ENCODE measurements at regions not wholly inside any gene's neighbourhood (a gene's known extent, or its start where the extent isn't known, plus 50 kb on each side); places are given as distances from the start of the nearest gene placed in this dataset.
"Not testable (repeated sequence)": the region's sequence is repeated elsewhere in the genome, so short reads cannot be mapped to it uniquely, and the experiment has no call there.

- no peak for DNase-seq (ENCODE audit: low read depth in 1 of 2, low spot score in 1 of 2)
Measured at GRCh38 chr15:54850101-54850500, 346.6 kb downstream of the RSL24D1 start.

DNA sequence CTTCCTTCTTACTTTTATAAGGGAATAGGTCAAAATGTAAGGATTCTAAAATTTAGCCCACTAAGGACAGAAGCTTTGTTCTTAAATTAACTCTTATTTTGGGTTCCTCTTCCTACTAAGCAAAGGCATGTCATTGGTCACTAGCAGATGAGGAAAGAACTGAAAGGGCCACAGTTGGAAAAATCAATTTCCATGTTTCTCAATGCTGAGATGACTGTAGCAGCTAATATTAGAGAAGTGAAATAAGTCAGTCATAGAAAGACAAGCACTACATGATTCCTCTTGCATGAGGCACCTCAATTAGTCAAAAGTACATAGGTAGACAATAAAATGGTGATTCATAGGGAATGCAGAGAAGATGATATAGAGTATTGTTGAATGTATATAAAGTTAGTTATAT, 353.7 kb downstream of the RSL24D1 start:
- DNase-seq (ENCODE audit: low read depth in 1 of 2, low spot score in 1 of 2), result no peak

- no peak for DNase-seq (ENCODE audit: low read depth in 1 of 2, low spot score in 1 of 2)
Measured at GRCh38 chr15:54841701-54842305, 354.9 kb downstream of the RSL24D1 start.

- no peak for DNase-seq (ENCODE audit: low read depth in 1 of 2, low spot score in 1 of 2)
Measured at GRCh38 chr15:54840621-54841398, 355.9 kb downstream of the RSL24D1 start.

- no peak for DNase-seq (ENCODE audit: low read depth in 1 of 2, low spot score in 1 of 2)
Measured at GRCh38 chr15:54839379-54839778, 357.4 kb downstream of the RSL24D1 start.

DNA sequence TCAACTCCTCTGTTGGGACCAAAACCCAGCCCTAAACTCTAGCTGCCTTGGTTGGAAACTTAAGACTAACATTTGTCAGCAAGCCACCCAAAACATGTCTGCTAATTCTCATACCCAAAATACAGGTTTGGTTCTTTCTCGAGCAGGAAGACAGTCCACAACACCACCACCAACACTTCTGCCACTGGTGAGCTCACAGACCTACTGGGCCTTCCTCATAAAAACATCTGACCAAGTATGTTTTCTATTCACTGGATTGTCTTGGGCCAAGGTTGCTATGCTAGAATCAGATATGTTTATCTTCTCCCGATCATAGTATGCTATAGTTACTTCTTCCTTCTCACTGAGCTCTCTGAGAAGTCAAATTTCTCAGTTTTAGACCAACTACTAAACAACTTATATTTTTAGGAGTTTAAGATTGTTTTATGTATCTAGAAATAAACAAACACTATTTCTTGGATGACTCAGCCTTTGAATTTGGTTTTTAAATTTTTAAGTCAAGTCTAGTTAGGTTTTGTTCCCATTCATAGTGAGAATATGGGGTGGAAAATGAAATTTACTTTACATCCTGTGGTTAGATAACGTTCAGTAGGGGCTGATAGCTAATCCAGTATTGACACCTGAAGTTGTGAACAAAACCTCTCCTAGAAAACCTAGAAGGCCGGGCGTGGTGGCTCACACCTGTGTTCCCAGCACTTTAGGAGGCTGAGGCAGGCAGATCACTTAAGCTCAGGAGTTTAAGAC, 360.5 kb downstream of the RSL24D1 start:
- no peak for DNase-seq (ENCODE audit: low read depth in 1 of 2, low spot score in 1 of 2)

GRCh38 chr15:54829821-54830220, 366.9 kb downstream of the RSL24D1 start:
- no peak for DNase-seq (ENCODE audit: low read depth in 1 of 2, low spot score in 1 of 2)

GRCh38 chr15:54820811-54821210, 375.9 kb downstream of the RSL24D1 start:
- DNase-seq (ENCODE audit: low read depth in 1 of 2, low spot score in 1 of 2), result no peak

- DNase-seq (ENCODE audit: low read depth in 1 of 2, low spot score in 1 of 2), result no peak
Measured at GRCh38 chr15:54820098-54820497, 376.6 kb downstream of the RSL24D1 start.

- DNase-seq (ENCODE audit: low read depth in 1 of 2, low spot score in 1 of 2), result no peak
Measured at GRCh38 chr15:54816401-54816800, 380.3 kb downstream of the RSL24D1 start.

DNA sequence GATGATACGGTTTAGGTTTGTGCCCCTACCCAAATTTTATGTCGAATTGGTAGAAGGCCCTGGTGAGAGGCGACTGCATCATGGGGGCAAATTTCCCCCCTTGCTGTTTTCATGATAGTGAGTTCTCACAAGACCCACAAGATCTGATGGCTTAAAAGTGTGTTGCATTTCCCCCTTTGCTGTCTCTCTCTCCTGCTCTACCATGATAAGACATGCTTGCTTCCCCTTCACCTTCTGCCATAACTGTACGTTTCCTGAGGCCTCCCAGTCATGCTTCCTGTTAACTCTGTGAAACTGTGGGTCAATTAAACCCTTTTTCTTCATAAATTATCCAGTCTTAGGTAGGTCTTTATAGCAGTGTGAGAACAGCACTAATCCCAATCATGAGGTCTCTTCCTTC, 381.2 kb downstream of the RSL24D1 start:
- no peak for DNase-seq (ENCODE audit: low read depth in 1 of 2, low spot score in 1 of 2)

- DNase-seq (ENCODE audit: low read depth in 1 of 2, low spot score in 1 of 2), result no peak
Measured at GRCh38 chr15:54812383-54812782, 384.4 kb downstream of the RSL24D1 start.

DNA sequence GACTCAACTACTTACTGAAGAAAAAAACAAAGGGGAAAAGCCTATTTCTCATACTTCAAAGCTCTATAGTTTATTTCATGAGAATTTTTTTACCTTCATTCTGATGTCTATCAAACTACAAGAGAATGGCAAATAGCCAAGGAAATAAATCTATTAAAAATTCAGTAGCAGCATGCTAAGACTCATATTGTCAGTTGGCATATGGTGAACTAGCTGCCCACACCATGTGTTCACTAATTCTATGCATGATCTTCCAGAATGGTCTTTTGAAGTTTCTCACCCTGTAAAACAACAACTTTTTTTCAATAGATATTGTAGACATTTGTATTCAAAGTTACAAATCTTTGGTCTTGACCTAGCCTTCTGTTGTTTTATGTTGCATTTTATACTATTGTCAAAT, 386.2 kb downstream of the RSL24D1 start:
- no peak for DNase-seq (ENCODE audit: low read depth in 1 of 2, low spot score in 1 of 2)

- no peak for DNase-seq (ENCODE audit: low read depth in 1 of 2, low spot score in 1 of 2)
Measured at GRCh38 chr15:54810031-54810430, 386.7 kb downstream of the RSL24D1 start.

DNA sequence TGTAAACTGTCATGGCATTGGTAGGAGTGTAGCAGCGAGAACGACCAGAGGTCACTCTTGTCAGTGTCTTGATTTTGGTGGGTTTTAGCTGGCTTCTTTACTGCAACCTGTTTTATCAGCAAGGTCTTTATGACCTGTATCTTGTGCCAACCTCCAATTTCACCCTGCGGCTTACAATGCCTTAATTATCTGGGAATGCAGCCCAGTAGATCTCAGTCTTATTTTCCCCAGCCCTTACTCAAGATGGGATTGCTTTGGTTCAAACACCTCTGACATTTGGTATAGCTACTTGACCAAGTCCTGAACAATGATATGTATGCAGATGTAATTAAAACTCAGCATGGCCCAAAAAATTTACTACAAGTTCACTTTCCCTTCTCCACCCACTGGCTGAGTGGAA, 388.4 kb downstream of the RSL24D1 start:
- no peak for DNase-seq (ENCODE audit: low read depth in 1 of 2, low spot score in 1 of 2)

DNA sequence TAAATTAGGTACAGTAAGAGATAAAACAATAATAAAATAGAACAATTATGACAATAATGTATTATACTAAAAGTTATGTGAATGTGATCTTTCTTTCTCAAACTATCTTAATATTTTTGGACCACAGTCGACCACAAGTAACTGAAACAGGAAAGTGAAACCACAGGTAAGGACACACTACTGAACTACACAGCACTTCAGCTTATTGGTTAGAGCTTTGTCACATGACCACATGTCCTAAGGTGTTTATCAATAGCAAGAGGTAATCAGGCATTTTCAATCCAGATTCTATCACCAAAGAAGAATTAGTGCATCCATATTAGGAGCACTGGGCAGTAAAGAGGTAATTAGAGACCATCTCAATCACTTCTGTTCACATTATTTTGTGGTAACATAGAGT, 392.8 kb downstream of the RSL24D1 start:
- DNase-seq (ENCODE audit: low read depth in 1 of 2, low spot score in 1 of 2), result no peak

DNA sequence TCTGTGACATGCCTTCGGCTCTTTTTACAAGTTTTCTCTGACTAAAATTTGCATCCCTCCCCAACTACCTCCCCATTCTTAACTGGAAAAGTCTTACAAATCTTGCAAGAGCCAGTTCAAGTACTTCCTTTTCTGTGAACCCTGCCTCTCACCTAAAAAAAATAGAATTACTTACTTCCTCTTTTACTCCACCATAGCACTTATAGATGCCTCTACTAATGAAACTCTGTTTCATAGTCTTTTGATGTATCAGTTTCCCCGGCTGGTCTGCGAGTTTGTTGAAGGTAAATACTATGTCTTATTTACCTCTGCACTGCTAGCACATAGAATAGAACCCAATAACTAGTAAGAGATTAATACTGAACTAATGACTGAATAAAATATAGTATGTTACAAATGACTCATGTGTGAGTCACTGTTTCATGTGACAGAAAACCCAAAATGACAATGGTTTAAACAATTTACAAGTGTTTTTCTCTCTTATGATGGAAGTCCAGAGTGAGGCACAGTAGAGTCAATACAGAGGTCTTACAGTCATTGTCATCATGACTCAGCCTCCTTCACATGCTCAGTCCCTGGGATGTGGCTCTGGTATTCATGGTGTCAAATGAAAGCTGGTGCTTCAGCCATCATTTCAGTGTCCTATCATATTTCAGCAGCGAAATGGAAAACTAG, 393.5 kb downstream of the RSL24D1 start:
- DNase-seq (ENCODE audit: low read depth in 1 of 2, low spot score in 1 of 2), result no peak

DNA sequence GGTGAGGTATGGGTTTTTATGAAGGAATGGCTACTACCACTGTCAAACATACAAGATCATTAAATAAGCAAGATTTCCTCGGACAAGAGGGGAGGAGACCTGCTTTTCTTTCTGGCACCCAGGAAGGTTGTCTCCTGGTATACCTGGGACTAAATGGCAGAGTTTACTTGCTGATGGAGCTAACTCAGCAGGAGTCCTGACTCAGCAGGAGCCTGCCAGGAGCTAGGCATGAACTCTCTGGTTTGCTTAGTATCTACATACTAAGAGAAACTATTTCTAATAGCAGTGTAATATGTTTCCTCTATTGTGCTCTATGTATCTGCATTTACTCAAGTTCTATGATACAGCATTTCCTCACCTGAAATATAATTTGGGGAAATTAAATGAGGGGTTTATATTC, 404.2 kb downstream of the RSL24D1 start:
- no peak for DNase-seq (ENCODE audit: low read depth in 1 of 2, low spot score in 1 of 2)

GRCh38 chr15:54790693-54791092, 406.0 kb downstream of the RSL24D1 start:
- no peak for DNase-seq (ENCODE audit: low read depth in 1 of 2, low spot score in 1 of 2)

DNA sequence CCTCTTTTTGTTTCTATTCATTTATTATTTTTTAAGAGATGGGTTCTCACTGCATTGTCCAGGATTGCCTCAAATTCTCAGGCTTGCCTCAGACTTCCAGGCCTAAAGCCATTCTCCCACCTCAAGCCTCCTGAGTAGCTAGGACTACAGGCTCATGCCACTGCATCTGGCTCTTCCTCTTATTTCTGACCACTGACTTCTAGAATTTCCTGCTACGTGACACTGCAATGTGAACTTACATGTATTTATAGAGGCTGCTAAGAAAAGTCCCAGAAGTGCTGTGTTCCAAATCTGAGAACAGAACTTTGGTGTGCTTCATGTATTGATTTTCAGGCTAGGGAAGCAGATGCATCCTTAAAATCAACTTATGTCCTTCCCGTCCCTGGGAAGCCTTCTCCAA, 407.4 kb downstream of the RSL24D1 start:
- DNase-seq (ENCODE audit: low read depth in 1 of 2, low spot score in 1 of 2), result no peak

- DNase-seq (ENCODE audit: low read depth in 1 of 2, low spot score in 1 of 2), result not testable (repeated sequence)
Measured at GRCh38 chr15:54781220-54781619, 415.5 kb downstream of the RSL24D1 start.

GRCh38 chr15:54779271-54779670, 417.5 kb downstream of the RSL24D1 start:
- DNase-seq (ENCODE audit: low read depth in 1 of 2, low spot score in 1 of 2), result no peak
